Epithelial cell of proximal tubule (primary cell): ENCODE measurements at regions not wholly inside any gene's neighbourhood (a gene's known extent, or its start where the extent isn't known, plus 50 kb on each side); places are given as distances from the start of the nearest gene placed in this dataset.
A peak's percentile ranks its signal among the peaks of the same experiment; 100 is the strongest.

Source experiments
- DNase-seq: peaks from one replicate; pipeline ENCODE4 v3.0.0-alpha.2; 2011; ENCODE audit warnings: low read depth
- H3K4me3 ChIP-seq: 2 replicates; pipeline ENCODE4 v1.5.1; 2011; ENCODE audit warnings: low read depth, mild to moderate bottlenecking, low read length
- TF ChIP-seq, protein P1 (sequence below): conservative IDR thresholded peaks from 2 replicates; pipeline ENCODE4 v1.5.1; 2012; ENCODE audit warnings: low read depth, mild to moderate bottlenecking, low read length

- TF ChIP-seq, protein P1, sequence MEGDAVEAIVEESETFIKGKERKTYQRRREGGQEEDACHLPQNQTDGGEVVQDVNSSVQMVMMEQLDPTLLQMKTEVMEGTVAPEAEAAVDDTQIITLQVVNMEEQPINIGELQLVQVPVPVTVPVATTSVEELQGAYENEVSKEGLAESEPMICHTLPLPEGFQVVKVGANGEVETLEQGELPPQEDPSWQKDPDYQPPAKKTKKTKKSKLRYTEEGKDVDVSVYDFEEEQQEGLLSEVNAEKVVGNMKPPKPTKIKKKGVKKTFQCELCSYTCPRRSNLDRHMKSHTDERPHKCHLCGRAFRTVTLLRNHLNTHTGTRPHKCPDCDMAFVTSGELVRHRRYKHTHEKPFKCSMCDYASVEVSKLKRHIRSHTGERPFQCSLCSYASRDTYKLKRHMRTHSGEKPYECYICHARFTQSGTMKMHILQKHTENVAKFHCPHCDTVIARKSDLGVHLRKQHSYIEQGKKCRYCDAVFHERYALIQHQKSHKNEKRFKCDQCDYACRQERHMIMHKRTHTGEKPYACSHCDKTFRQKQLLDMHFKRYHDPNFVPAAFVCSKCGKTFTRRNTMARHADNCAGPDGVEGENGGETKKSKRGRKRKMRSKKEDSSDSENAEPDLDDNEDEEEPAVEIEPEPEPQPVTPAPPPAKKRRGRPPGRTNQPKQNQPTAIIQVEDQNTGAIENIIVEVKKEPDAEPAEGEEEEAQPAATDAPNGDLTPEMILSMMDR, result no peak
- H3K4me3 ChIP-seq, result no peak overlapping the region
- no peak for DNase-seq
Measured at GRCh38 chr1:42037161-42037560, 116.0 kb upstream of the GUCA2B start.

- peak; percentile 19 for DNase-seq
- TF ChIP-seq, protein P1, result no peak
- H3K4me3 ChIP-seq, result peak overlapping the region; percentile 96
Measured at GRCh38 chr1:42035830-42036604, 117.2 kb upstream of the GUCA2B start.

DNA sequence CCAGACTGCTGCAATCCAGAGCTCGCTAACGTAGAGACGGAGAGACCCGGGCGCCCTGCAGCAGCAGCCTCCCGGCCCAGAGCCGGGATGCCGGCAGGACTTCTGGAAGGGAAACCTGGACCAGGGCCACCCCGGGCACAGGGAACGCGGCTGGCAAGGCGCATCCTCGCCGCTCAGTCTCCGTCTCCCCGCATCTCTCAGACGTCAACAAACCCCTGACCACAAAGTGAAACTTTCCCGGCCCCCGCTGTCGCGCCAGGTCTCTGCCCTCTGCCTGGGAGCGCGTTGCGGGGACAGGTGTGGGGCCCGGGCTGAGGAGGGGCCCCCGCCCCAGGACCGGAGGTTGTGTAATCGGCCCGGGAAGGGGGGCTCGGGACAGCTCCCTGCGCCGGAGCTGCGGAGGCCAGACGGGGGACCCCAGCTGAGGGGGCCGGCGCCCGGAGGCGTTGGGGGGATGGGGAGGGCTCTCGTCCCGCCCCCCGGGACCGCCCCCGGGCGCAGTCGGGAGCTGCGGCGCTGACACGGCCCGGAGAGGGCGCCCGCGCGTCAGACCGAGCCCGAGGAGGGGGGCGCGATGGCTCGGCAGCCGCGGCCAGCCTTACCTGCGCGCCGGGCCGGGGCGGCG is 116.6 kb upstream of the HIVEP3 start:
- H3K4me3 ChIP-seq, result peak overlapping the region; percentile 96
- DNase-seq, result no peak
- TF ChIP-seq, protein P1, result peak; percentile 27

DNA sequence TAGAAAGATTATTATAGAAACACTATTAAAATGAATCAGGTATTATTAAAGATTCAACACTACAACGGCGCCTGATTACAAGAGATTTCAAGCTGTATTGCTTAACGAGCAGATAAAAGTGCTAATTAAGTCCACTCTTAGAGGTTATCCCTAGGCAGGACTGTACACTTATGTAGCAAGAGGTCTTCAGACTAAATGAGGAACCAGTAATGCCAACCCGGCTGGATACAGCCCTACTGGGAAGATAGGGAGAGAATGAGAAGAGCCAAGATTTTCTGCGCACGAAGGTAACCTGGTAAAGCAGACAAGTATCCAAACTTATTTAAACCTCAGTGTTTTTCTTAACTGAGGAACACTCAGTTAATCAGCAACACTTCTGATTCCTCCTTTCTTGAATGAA is 115.7 kb upstream of the HIVEP3 start:
- TF ChIP-seq, protein P1, result no peak
- peak overlapping the region; percentile 96 for H3K4me3 ChIP-seq
- DNase-seq, result no peak

- TF ChIP-seq, protein P1, result no peak
- H3K4me3 ChIP-seq, result no peak overlapping the region
- DNase-seq, result no peak
Measured at GRCh38 chr1:42033629-42034028, 114.9 kb upstream of the HIVEP3 start.

GRCh38 chr1:42017730-42018129 is 99.0 kb upstream of the HIVEP3 start:
- H3K4me3 ChIP-seq, result no peak overlapping the region
- TF ChIP-seq, protein P1, result no peak
- no peak for DNase-seq
